OCI-LY7 (cell line): ENCODE measurements at regions not wholly inside any gene's neighbourhood (a gene's known extent, or its start where the extent isn't known, plus 50 kb on each side); places are given as distances from the start of the nearest gene placed in this dataset.

Source experiments
- CTCF ChIP-seq: fragments of 200-600 bp; sonication (generic); conservative IDR thresholded peaks from 2 replicates; pipeline ENCODE4 v1.5.1; 2014; ENCODE audit warnings: mild to moderate bottlenecking, antibody characterized with exemption, low read length, moderate library complexity, mixed read lengths
- EZH2phosphoT487 ChIP-seq: fragments of 200-600 bp; sonication (generic); IDR thresholded peaks from 2 replicates; pipeline ENCODE4 v1.6.1; 2018; ENCODE audit warnings: low read depth, borderline replicate concordance, mild to moderate bottlenecking, mixed run types, antibody characterized with exemption, low read length, moderate library complexity, mixed read lengths

GRCh38 chr5:56712895-56713591 is 102.3 kb upstream of the MAP3K1 start:
- TF ChIP-seq CTCF (no peak), EZH2phosphoT487 (no peak)
